ENCODE measurements at regions not wholly inside any gene's neighbourhood (a gene's known extent, or its start where the extent isn't known, plus 50 kb on each side); places are given as distances from the start of the nearest gene placed in this dataset.

GRCh38 chr4:83189631-83190136, 75.2 kb upstream of the PLAC8 start:
- 48 to 50% methylated on average over 6 to 7 of the region's 7 CpGs for WGBS, 2 donors
- no peak for DNase-seq
- Histone ChIP-seq H3K4me1 (no peaks in the 10 kb centered on the region), H3K36me3 (replicated peaks in 1 of 2; ENCODE audit: insufficient read depth in 1 of 2, low read depth in 2 of 2) (no peaks in the 10 kb centered on the region), H3K9me3 (no peaks in the 10 kb centered on the region), H3K27me3 (no peaks in the 10 kb centered on the region), H3K27ac (no peak overlapping the region), H3K4me3 (no peak overlapping the region)
- ATAC-seq = no peak
- TF ChIP-seq, protein P1, sequence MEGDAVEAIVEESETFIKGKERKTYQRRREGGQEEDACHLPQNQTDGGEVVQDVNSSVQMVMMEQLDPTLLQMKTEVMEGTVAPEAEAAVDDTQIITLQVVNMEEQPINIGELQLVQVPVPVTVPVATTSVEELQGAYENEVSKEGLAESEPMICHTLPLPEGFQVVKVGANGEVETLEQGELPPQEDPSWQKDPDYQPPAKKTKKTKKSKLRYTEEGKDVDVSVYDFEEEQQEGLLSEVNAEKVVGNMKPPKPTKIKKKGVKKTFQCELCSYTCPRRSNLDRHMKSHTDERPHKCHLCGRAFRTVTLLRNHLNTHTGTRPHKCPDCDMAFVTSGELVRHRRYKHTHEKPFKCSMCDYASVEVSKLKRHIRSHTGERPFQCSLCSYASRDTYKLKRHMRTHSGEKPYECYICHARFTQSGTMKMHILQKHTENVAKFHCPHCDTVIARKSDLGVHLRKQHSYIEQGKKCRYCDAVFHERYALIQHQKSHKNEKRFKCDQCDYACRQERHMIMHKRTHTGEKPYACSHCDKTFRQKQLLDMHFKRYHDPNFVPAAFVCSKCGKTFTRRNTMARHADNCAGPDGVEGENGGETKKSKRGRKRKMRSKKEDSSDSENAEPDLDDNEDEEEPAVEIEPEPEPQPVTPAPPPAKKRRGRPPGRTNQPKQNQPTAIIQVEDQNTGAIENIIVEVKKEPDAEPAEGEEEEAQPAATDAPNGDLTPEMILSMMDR (IDR thresholded peaks at IDR 0.05) = no peak
- no peak for TF ChIP-seq POLR2A (IDR thresholded peaks at IDR 0.05)
- intact Hi-C loops (cut with DNase I) = no loop called here

- intact Hi-C loops (cut with DNase I) = no loop called here
- H3K4me3 ChIP-seq = no peak overlapping the region
- 76% methylated on average over 7 of the region's 7 CpGs for WGBS, 2 donors
- DNase-seq = no peak
- no peaks in the 10 kb centered on the region for H3K9me3 ChIP-seq
- H3K27me3 ChIP-seq = no peaks in the 10 kb centered on the region
- H3K36me3 ChIP-seq (replicated peaks in 1 of 2; ENCODE audit: insufficient read depth in 1 of 2, low read depth in 2 of 2) = no peaks in the 10 kb centered on the region
- H3K4me1 ChIP-seq = no peaks in the 10 kb centered on the region
- no peak overlapping the region for H3K27ac ChIP-seq
- TF ChIP-seq POLR2A (IDR thresholded peaks at IDR 0.05) = no peak
- TF ChIP-seq, protein P1 (IDR thresholded peaks at IDR 0.05) = no peak
- no peak for ATAC-seq
Observed at GRCh38 chr4:83180431-83180968, 66.0 kb upstream of the PLAC8 start.

DNA sequence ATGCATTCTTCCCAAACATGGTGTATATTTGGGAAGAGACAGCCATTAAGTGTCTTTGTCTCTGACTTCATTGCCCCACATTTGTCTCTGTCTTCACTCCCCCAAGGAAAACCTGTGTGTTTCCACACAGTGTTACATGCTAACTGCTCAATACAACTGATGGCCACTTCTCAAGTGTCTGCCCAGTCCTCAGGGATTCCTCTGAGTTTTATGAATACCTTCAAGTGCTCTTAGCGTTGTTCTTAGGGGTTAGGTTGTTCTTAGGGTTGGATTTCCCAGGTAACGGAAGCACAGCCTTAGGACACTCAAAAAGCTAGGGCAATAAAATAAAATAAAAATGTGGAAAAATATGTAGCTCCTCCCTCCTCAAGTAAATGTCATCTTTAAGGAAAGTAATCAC, 64.7 kb upstream of the PLAC8 start:
- H3K27ac ChIP-seq = no peak overlapping the region
- ATAC-seq = no peak
- 33 to 65% methylated on average over 2 of the region's 2 CpGs for WGBS, 2 donors

GRCh38 chr4:83178029-83178428, 63.5 kb upstream of the PLAC8 start:
- 65 to 75% methylated on average over 2 of the region's 2 CpGs for WGBS, 2 donors
- Histone ChIP-seq H3K27me3 (no peaks in the 10 kb centered on the region), H3K4me3 (no peak overlapping the region), H3K36me3 (replicated peaks in 1 of 2; ENCODE audit: insufficient read depth in 1 of 2, low read depth in 2 of 2) (no peaks in the 10 kb centered on the region), H3K27ac (no peak overlapping the region), H3K9me3 (no peaks in the 10 kb centered on the region), H3K4me1 (no peaks in the 10 kb centered on the region)
- ATAC-seq = no peak
- no peak for DNase-seq
- no peak for TF ChIP-seq POLR2A (IDR thresholded peaks at IDR 0.05)
- TF ChIP-seq, protein P1 (IDR thresholded peaks at IDR 0.05) = no peak
- intact Hi-C loops (cut with DNase I) = no loop called here

More for the DNA sequence above, 64.7 kb upstream of the PLAC8 start:
- no peaks in the 10 kb centered on the region for H3K4me1 ChIP-seq
- H3K36me3 ChIP-seq (replicated peaks in 1 of 2; ENCODE audit: insufficient read depth in 1 of 2, low read depth in 2 of 2) = no peaks in the 10 kb centered on the region
- TF ChIP-seq, protein P1 (IDR thresholded peaks at IDR 0.05) = no peak
- TF ChIP-seq POLR2A (IDR thresholded peaks at IDR 0.05) = no peak
- intact Hi-C loops (cut with DNase I) = no loop called here
- H3K9me3 ChIP-seq = no peaks in the 10 kb centered on the region
- DNase-seq = no peak
- H3K4me3 ChIP-seq = no peak overlapping the region
- H3K27me3 ChIP-seq = no peaks in the 10 kb centered on the region

DNA sequence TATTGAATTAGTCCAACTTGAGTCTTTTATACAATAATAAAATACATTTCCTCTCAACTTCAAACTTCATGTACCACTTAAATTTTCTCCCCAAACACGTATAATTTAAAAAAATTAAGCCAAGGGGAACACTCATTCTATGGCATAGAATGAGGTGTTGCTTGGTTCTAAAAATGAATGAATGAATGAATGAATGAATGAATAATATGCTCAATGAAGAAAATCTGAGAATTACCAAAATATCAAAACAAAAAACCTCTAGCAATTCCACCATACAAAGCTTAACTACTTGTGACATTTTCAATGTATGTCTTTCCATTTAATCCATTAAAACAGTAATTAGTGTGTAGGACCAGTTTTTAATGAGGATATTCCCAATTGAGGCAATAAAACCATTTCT, 62.7 kb upstream of the PLAC8 start:
- Histone ChIP-seq H3K9me3 (no peaks in the 10 kb centered on the region), H3K36me3 (replicated peaks in 1 of 2; ENCODE audit: insufficient read depth in 1 of 2, low read depth in 2 of 2) (no peaks in the 10 kb centered on the region), H3K27me3 (no peaks in the 10 kb centered on the region), H3K4me3 (no peak overlapping the region), H3K4me1 (no peaks in the 10 kb centered on the region), H3K27ac (no peak overlapping the region)
- DNase-seq (no peak), ATAC-seq (no peak)
- WGBS, 2 donors = 0% methylated on average over 1 of the region's 1 CpG
- intact Hi-C loops (cut with DNase I) = no loop called here
- TF ChIP-seq POLR2A (IDR thresholded peaks at IDR 0.05) = no peak
- TF ChIP-seq, protein P1 (IDR thresholded peaks at IDR 0.05) = no peak
